ENCODE measurements at regions not wholly inside any gene's neighbourhood (a gene's known extent, or its start where the extent isn't known, plus 50 kb on each side); places are given as distances from the start of the nearest gene placed in this dataset.

GRCh38 chr5:4189317-4189716 lies 593.7 kb downstream of the IRX1 start:
- no peak for TF ChIP-seq CTCF (IDR thresholded peaks at IDR 0.05; ENCODE audit: control insufficient read depth, extremely low read depth, insufficient read depth)
- no peak for DNase-seq (ENCODE audit: low read depth)
- H3K4me3 ChIP-seq (ENCODE audit: low read depth, low read length), result no peak overlapping the region

- H3K4me3 ChIP-seq (ENCODE audit: low read depth, low read length), result no peak overlapping the region
- no peak for DNase-seq (ENCODE audit: low read depth)
- no peak for TF ChIP-seq CTCF (IDR thresholded peaks at IDR 0.05; ENCODE audit: control insufficient read depth, extremely low read depth, insufficient read depth)
Measured at GRCh38 chr5:4191041-4191440, 595.4 kb downstream of the IRX1 start.

DNA sequence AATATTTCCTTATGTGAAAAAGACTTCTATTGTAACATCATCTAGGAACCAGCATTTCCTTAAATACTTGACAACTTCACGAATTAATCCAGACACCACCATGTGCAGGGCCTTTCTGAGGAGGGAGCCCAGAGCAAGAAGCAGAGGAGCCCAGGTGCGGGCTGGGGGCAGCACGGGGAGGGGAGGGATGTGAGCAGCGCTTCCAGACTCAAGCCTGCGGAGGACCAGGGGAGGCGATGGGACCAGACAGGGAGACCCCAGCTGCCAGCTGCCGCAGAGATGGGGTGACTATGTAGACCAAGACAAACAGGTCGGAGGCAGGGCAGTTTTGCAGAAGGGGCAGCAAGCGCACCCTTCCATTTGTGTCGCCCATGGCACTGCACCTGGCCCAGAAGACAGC lies 596.1 kb downstream of the IRX1 start:
- H3K4me3 ChIP-seq (ENCODE audit: low read depth, low read length), result no peak overlapping the region
- DNase-seq (ENCODE audit: low read depth), result no peak
- TF ChIP-seq CTCF (IDR thresholded peaks at IDR 0.05; ENCODE audit: control insufficient read depth, extremely low read depth, insufficient read depth), result no peak

DNA sequence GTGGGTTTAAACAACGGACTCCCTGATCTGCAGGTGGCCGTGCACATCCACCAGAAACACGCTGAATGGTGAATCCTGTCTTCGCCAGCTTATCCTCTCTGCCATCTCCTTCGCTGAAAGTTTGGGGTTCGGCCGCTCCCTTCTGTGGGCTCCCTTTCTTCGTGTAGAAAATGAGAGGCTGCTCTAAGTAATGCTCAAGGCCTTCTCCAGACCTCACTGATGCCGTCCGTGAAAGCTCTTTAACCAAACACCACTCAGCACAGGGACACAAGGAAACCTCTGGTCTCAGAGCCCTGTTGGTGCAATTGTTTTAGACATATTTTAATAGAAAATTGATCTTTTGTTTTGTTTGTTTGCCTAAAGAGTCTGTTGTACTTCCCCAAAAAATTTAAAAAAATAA lies 596.5 kb downstream of the IRX1 start:
- no peak for TF ChIP-seq CTCF (IDR thresholded peaks at IDR 0.05; ENCODE audit: control insufficient read depth, extremely low read depth, insufficient read depth)
- no peak overlapping the region for H3K4me3 ChIP-seq (ENCODE audit: low read depth, low read length)
- no peak for DNase-seq (ENCODE audit: low read depth)

GRCh38 chr5:4196744-4197143 lies 601.1 kb downstream of the IRX1 start:
- DNase-seq (ENCODE audit: low read depth), result no peak
- TF ChIP-seq CTCF (IDR thresholded peaks at IDR 0.05; ENCODE audit: control insufficient read depth, extremely low read depth, insufficient read depth), result no peak
- no peak overlapping the region for H3K4me3 ChIP-seq (ENCODE audit: low read depth, low read length)

- H3K4me3 ChIP-seq (ENCODE audit: low read depth, low read length), result no peak overlapping the region
- no peak for TF ChIP-seq CTCF (IDR thresholded peaks at IDR 0.05; ENCODE audit: control insufficient read depth, extremely low read depth, insufficient read depth)
- DNase-seq (ENCODE audit: low read depth), result no peak
Measured at GRCh38 chr5:4197151-4197550, 601.5 kb downstream of the IRX1 start.

GRCh38 chr5:4198461-4198860 lies 602.8 kb downstream of the IRX1 start:
- H3K4me3 ChIP-seq (ENCODE audit: low read depth, low read length), result no peak overlapping the region
- no peak for TF ChIP-seq CTCF (IDR thresholded peaks at IDR 0.05; ENCODE audit: control insufficient read depth, extremely low read depth, insufficient read depth)
- no peak for DNase-seq (ENCODE audit: low read depth)

All from LNCaP clone FGC (cell line).